Endothelial cell of umbilical vein (primary cell): ENCODE measurements at regions not wholly inside any gene's neighbourhood (a gene's known extent, or its start where the extent isn't known, plus 50 kb on each side); places are given as distances from the start of the nearest gene placed in this dataset.

ENCODE experiments used
- BruUV-seq: library from RNA; stranded (reverse); fragments of 400-500 nt; replicated peaks from 2 replicates; lab custom pipeline; 2021; lab: Mats Ljungman, UMichigan
- CTCF ChIA-PET: fragments of 300-600, 350-600 bp; sonication (Branson Sonifier 250); formaldehyde crosslinking; loops from one replicate; lab custom pipeline; 2021; ENCODE audit warnings: antibody characterized with exemption, inconsistent platforms; lab: Charles Lee
- POLR2A ChIA-PET: fragments of 300-600, 350-600 bp; sonication (Branson Sonifier 250); formaldehyde crosslinking; loops from one replicate; lab custom pipeline; 2021; ENCODE audit warnings: antibody characterized with exemption, inconsistent platforms; lab: Charles Lee
- DNase-seq: peaks from one replicate; pipeline ENCODE4 v3.0.0-alpha.2; 2011; ENCODE audit warnings: low read depth, low spot score
- FAIRE-seq: peaks from 2 replicates; lab custom pipeline; 2011; peaks lifted over from hg19 to GRCh38; lab: Jason Lieb, UNC
- H2AFZ ChIP-seq: 2 replicates; pipeline ENCODE4 v1.6.0; 2012; ENCODE audit warnings: low read depth, low read length, control low read depth, inconsistent platforms
- H3K27ac ChIP-seq: 2 replicates; pipeline ENCODE4 v1.5.1; 2011; ENCODE audit warnings: low read depth, mild to moderate bottlenecking, control low read depth, low read length, moderate library complexity; ENCODE audit not compliant: insufficient read depth
- H3K27me3 ChIP-seq, 2 experiments: 2 replicates each; pipeline versions ENCODE4 v1.6.0 to v1.6.1; 2011; ENCODE audit warnings: low read length in 2 of 2, mixed read lengths in 1 of 2; ENCODE audit not compliant: control insufficient read depth in 2 of 2, insufficient read depth in 2 of 2
- H3K36me3 ChIP-seq, 2 experiments: 2 replicates in 1 of 2; 3 replicates in 1 of 2; pipeline ENCODE4 v1.5.1; 2011; ENCODE audit warnings: low read length in 2 of 2, mild to moderate bottlenecking in 1 of 2, moderate library complexity in 1 of 2; ENCODE audit not compliant: control insufficient read depth in 2 of 2, insufficient read depth in 2 of 2; ENCODE audit errors: extremely low read depth in 1 of 2
- H3K4me1 ChIP-seq: 3 replicates; pipeline ENCODE4 v1.5.1; 2011; ENCODE audit warnings: mild to moderate bottlenecking, low read length; ENCODE audit not compliant: control insufficient read depth, insufficient read depth; ENCODE audit errors: extremely low read depth
- H3K4me2 ChIP-seq: 2 replicates; pipeline ENCODE4 v1.6.1; 2011; ENCODE audit warnings: low read length, control low read depth, mixed read lengths; ENCODE audit not compliant: insufficient read depth
- H3K4me3 ChIP-seq, 3 experiments: fragments of 200-600 bp in 1 of 3; sonication (generic), shearing (Covaris generic) in 1 of 3; replicated peaks in 1 of 3; 2 replicates each; pipeline ENCODE4 v1.5.1; 2011 to 2016; ENCODE audit warnings: control low read depth in 3 of 3, low read length in 3 of 3, mild to moderate bottlenecking in 2 of 3, inconsistent platforms in 1 of 3, low read depth in 1 of 3, moderate library complexity in 1 of 3; ENCODE audit not compliant: insufficient read depth in 1 of 3
- H3K79me2 ChIP-seq: 2 replicates; pipeline ENCODE4 v1.6.0; 2012; ENCODE audit warnings: low read length, inconsistent platforms; ENCODE audit not compliant: control insufficient read depth, insufficient read depth
- H3K9ac ChIP-seq: replicated peaks from 2 replicates; pipeline ENCODE3; 2011; ENCODE audit warnings: low read length, control low read depth; ENCODE audit not compliant: insufficient read depth; ENCODE audit errors: extremely low read depth
- H3K9me1 ChIP-seq: replicated peaks from 3 replicates; pipeline ENCODE4 v1.6.0; 2011; ENCODE audit warnings: mild to moderate bottlenecking, low read length; ENCODE audit not compliant: control insufficient read depth, insufficient read depth; ENCODE audit errors: extremely low read depth
- H3K9me3 ChIP-seq: replicated peaks from 2 replicates; pipeline ENCODE4 v1.5.1; 2012; ENCODE audit warnings: low read length, inconsistent platforms; ENCODE audit not compliant: control insufficient read depth, insufficient read depth
- H4K20me1 ChIP-seq: replicated peaks from 2 replicates; pipeline ENCODE3; 2011; ENCODE audit warnings: mild to moderate bottlenecking, low read length; ENCODE audit not compliant: control insufficient read depth, insufficient read depth; ENCODE audit errors: extremely low read depth
- CTCF ChIP-seq, 2 donors: IDR thresholded peaks; 1 replicate in 1 of 2; 2 replicates in 1 of 2; pipeline ENCODE4 v1.5.1; 2011; ENCODE audit warnings: low read length in 2 of 2, mild to moderate bottlenecking in 2 of 2, moderate library complexity in 2 of 2, control low read depth in 1 of 2, inconsistent platforms in 1 of 2, low read depth in 1 of 2; ENCODE audit not compliant: insufficient read depth in 1 of 2; ENCODE audit errors: extremely low read depth in 1 of 2
- EZH2 ChIP-seq: IDR thresholded peaks from 2 replicates; pipeline ENCODE4 v1.6.1; 2012; ENCODE audit warnings: borderline replicate concordance, low read depth, mild to moderate bottlenecking, moderate library complexity, low read length, inconsistent platforms; ENCODE audit not compliant: severe bottlenecking
- FOS ChIP-seq: IDR thresholded peaks from 2 replicates; pipeline ENCODE4 v1.6.1; 2011; ENCODE audit warnings: mild to moderate bottlenecking, low read length, moderate library complexity, borderline replicate concordance; ENCODE audit not compliant: insufficient read depth
- GATA2 ChIP-seq: IDR thresholded peaks from 2 replicates; pipeline ENCODE4 v1.7.0; 2011; ENCODE audit warnings: low read depth, mild to moderate bottlenecking, moderate library complexity, mixed read lengths, low read length; ENCODE audit not compliant: insufficient read length, insufficient read depth
- JUN ChIP-seq: IDR thresholded peaks from 2 replicates; pipeline ENCODE4 v1.6.1; 2011; ENCODE audit warnings: borderline replicate concordance, low read depth; ENCODE audit not compliant: insufficient read length, insufficient read depth
- MAX ChIP-seq: IDR thresholded peaks from 2 replicates; pipeline ENCODE4 v1.6.1; 2011; ENCODE audit not compliant: insufficient read depth, insufficient read length
- MYC ChIP-seq: IDR thresholded peaks from one replicate; pipeline ENCODE4 v1.6.1; 2011; ENCODE audit warnings: mild to moderate bottlenecking, low read depth, low read length
- POLR2A ChIP-seq: IDR thresholded peaks from 2 replicates; pipeline ENCODE4 v1.6.1; 2012; ENCODE audit warnings: low read depth, mild to moderate bottlenecking, control low read depth, low read length
- POLR2AphosphoS5 ChIP-seq: IDR thresholded peaks from 2 replicates; pipeline ENCODE4 v1.6.1; 2012; ENCODE audit warnings: low read depth, mild to moderate bottlenecking, control low read depth, low read length, moderate library complexity; ENCODE audit not compliant: insufficient read depth
- dilution Hi-C: fragments of 300-500 bp; cut with MboI; formaldehyde crosslinking; loops from one replicate; pipeline ENCODE4 v1.15.0; 2019; ENCODE audit warnings: low sequenced_read_pairs; ENCODE audit not compliant: extremely low pct_ligation_motif_present
- intact Hi-C: fragments of 100-400 bp; cut with micrococcal nuclease; formaldehyde crosslinking; loops from one replicate; pipeline ENCODE4 v1.10.0; 2022

- dilution Hi-C loops (no loop called here), intact Hi-C loops (no loop called here)
- CTCF ChIA-PET, result no interaction called here
- FAIRE-seq, result no peak
- H3K4me2 ChIP-seq, result no peak overlapping the region
- H4K20me1 ChIP-seq, result no peaks in the 10 kb centered on the region
- TF ChIP-seq JUN, result no peak
- no peak for TF ChIP-seq POLR2AphosphoS5
- TF ChIP-seq FOS, result no peak
- no peak for TF ChIP-seq MYC
- no peak for TF ChIP-seq POLR2A
- no peak for TF ChIP-seq GATA2
- TF ChIP-seq MAX, result no peak
- no peak for DNase-seq
- H3K27me3 ChIP-seq, result no peaks in the 10 kb centered on the region
- no peak overlapping the region for H2AFZ ChIP-seq
- H3K9ac ChIP-seq, result no peak overlapping the region
- no peaks in the 10 kb centered on the region for H3K9me1 ChIP-seq
- no peaks in the 10 kb centered on the region for H3K4me1 ChIP-seq
- H3K79me2 ChIP-seq, result no peaks in the 10 kb centered on the region
- no TSS peak for BruUV-seq
- POLR2A ChIA-PET, result no interaction called here
- no peaks in the 10 kb centered on the region for H3K36me3 ChIP-seq
- peaks cover 2% of the 10 kb centered on the region for H3K9me3 ChIP-seq
- H3K27ac ChIP-seq, result no peak overlapping the region
- no peak overlapping the region for H3K4me3 ChIP-seq
Measured at GRCh38 chr6:51107769-51108203, 289.1 kb downstream of the TFAP2B start.

GRCh38 chr6:51108563-51109234 is 290.0 kb downstream of the TFAP2B start:
- Histone ChIP-seq H3K27me3 (no peaks in the 10 kb centered on the region), H3K79me2 (no peaks in the 10 kb centered on the region), H3K4me1 (no peaks in the 10 kb centered on the region), H3K9me3 (peaks cover 2% of the 10 kb centered on the region), H3K4me2 (no peak overlapping the region), H3K9ac (no peak overlapping the region), H4K20me1 (no peaks in the 10 kb centered on the region), H2AFZ (no peak overlapping the region), H3K27ac (no peak overlapping the region), H3K4me3 (no peak overlapping the region), H3K9me1 (no peaks in the 10 kb centered on the region), H3K36me3 (no peaks in the 10 kb centered on the region)
- FAIRE-seq, result no peak
- intact Hi-C loops (no loop called here), dilution Hi-C loops (no loop called here)
- ChIA-PET CTCF (no interaction called here), POLR2A (no interaction called here)
- TF ChIP-seq MYC (no peak), POLR2AphosphoS5 (no peak), MAX (no peak), CTCF (IDR thresholded peaks at IDR 0.05; ENCODE audit: extremely low read depth in 1 of 2, insufficient read depth in 1 of 2, low read depth in 1 of 2, low read length in 2 of 2) (no peak), EZH2 (no peak), JUN (no peak), FOS (no peak)
- no TSS peak for BruUV-seq
- DNase-seq, result no peak
